OCI-M1 (cell line): ENCODE measurements at regions not wholly inside any gene's neighbourhood (a gene's known extent, or its start where the extent isn't known, plus 50 kb on each side); places are given as distances from the start of the nearest gene placed in this dataset.
A peak's percentile ranks its signal among the peaks of the same experiment; 100 is the strongest.
"Not testable (repeated sequence)": the region's sequence is repeated elsewhere in the genome, so short reads cannot be mapped to it uniquely, and the experiment has no call there.

Experiments
- DNase-seq: peaks from one replicate; lab custom pipeline; 2025; lab: John Stamatoyannopoulos, UW

- DNase-seq: no peak
These were observed 276.0 kb downstream of the SOX2 start for GRCh38 chr3:181987736-181988135.

GRCh38 chr3:181998828-181999227, 287.1 kb downstream of the SOX2 start:
- no peak for DNase-seq

GRCh38 chr3:181999314-181999713, 287.6 kb downstream of the SOX2 start:
- no peak for DNase-seq

- no peak for DNase-seq
These were observed 288.7 kb downstream of the SOX2 start for GRCh38 chr3:182000447-182000846.

- no peak for DNase-seq
These were observed 293.5 kb downstream of the SOX2 start for GRCh38 chr3:182005219-182005618.

- DNase-seq: peak; percentile 3
These were observed 294.0 kb downstream of the SOX2 start for GRCh38 chr3:182005701-182006100.

- no peak for DNase-seq
These were observed 294.7 kb downstream of the SOX2 start for GRCh38 chr3:182006431-182006830.

- DNase-seq: no peak
These were observed 295.7 kb downstream of the SOX2 start for GRCh38 chr3:182007441-182007840.

- no peak for DNase-seq
These were observed 306.6 kb downstream of the SOX2 start for GRCh38 chr3:182018361-182018760.

- DNase-seq: no peak
These were observed 308.2 kb downstream of the SOX2 start for GRCh38 chr3:182019926-182020325.

GRCh38 chr3:182023843-182024242, 312.1 kb downstream of the SOX2 start:
- DNase-seq: no peak

GRCh38 chr3:182027366-182027765, 315.6 kb downstream of the SOX2 start:
- no peak for DNase-seq

- DNase-seq: no peak
These were observed 316.4 kb downstream of the SOX2 start for GRCh38 chr3:182028081-182028480.

GRCh38 chr3:182034231-182034630, 322.5 kb downstream of the SOX2 start:
- not testable (repeated sequence) for DNase-seq

GRCh38 chr3:182035324-182035723, 323.6 kb downstream of the SOX2 start:
- DNase-seq: no peak

GRCh38 chr3:182036382-182036781, 324.7 kb downstream of the SOX2 start:
- DNase-seq: no peak

- no peak for DNase-seq
These were observed 330.1 kb downstream of the SOX2 start for GRCh38 chr3:182041668-182042291.

- no peak for DNase-seq
These were observed 334.0 kb downstream of the SOX2 start for GRCh38 chr3:182045736-182046135.

- DNase-seq: no peak
These were observed 334.5 kb downstream of the SOX2 start for GRCh38 chr3:182046166-182046764.

GRCh38 chr3:182050932-182051331, 339.2 kb downstream of the SOX2 start:
- DNase-seq: no peak

- DNase-seq: no peak
These were observed 340.6 kb downstream of the SOX2 start for GRCh38 chr3:182052332-182052731.

- DNase-seq: no peak
These were observed 341.0 kb downstream of the SOX2 start for GRCh38 chr3:182052757-182053156.

GRCh38 chr3:182058488-182058887, 346.8 kb downstream of the SOX2 start:
- DNase-seq: no peak

GRCh38 chr3:182063742-182064141, 352.0 kb downstream of the SOX2 start:
- no peak for DNase-seq
